C4-2B (cell line): ENCODE measurements at regions not wholly inside any gene's neighbourhood (a gene's known extent, or its start where the extent isn't known, plus 50 kb on each side); places are given as distances from the start of the nearest gene placed in this dataset.

Experiments used
- H3K27ac ChIP-seq: fragments of 450-650 bp; 2 replicates; pipeline ENCODE4 v1.5.1; 2017
- ZFX ChIP-seq: fragments of 450-650 bp; IDR thresholded peaks from 2 replicates; pipeline ENCODE4 v1.6.1; 2017
- TF ChIP-seq, protein P1 (sequence below): fragments of 450-650 bp; conservative IDR thresholded peaks from 2 replicates; pipeline ENCODE4 v1.5.1; 2017; ENCODE audit warnings: mild to moderate bottlenecking

DNA sequence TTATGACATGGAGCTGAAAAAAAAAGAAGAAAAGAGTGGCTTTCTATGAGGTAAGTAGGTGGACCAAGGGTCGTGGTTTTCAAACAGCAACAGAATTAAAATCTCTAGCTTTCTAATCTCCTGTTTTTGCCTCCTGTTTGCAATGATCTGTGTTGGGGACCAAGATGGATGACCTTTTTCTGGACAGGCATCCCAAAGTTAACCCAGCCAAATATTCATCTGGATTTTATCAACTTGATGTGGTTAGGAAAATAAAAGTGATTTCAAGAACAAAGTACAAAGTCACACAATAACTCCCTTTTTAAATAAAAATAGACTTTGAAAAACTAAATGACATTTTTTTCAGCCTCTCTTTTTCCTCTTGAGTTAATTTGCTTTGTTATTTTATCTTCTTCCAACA, 282.1 kb upstream of the PRDM1 start:
- TF ChIP-seq, protein P1, sequence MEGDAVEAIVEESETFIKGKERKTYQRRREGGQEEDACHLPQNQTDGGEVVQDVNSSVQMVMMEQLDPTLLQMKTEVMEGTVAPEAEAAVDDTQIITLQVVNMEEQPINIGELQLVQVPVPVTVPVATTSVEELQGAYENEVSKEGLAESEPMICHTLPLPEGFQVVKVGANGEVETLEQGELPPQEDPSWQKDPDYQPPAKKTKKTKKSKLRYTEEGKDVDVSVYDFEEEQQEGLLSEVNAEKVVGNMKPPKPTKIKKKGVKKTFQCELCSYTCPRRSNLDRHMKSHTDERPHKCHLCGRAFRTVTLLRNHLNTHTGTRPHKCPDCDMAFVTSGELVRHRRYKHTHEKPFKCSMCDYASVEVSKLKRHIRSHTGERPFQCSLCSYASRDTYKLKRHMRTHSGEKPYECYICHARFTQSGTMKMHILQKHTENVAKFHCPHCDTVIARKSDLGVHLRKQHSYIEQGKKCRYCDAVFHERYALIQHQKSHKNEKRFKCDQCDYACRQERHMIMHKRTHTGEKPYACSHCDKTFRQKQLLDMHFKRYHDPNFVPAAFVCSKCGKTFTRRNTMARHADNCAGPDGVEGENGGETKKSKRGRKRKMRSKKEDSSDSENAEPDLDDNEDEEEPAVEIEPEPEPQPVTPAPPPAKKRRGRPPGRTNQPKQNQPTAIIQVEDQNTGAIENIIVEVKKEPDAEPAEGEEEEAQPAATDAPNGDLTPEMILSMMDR, result no peak
- TF ChIP-seq ZFX, result no peak
- H3K27ac ChIP-seq, result no peak overlapping the region

DNA sequence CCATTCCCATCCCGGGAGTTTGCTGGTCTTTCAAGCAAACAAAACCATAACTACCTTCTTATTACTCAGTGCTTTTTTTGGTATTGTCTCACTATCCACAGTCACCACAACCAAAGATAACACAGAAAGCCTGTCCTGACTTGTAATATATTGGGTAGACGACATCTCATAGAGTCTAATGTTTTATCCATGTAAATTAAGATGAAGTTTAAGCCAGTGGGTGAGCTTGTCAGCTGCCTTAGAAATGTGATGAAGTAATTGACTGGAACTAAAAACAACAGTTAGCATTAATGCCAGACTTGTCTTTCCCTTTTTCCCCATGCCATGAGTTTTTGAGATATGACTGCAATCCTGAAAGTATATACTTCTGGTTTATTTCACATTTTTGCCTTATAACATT, 282.7 kb upstream of the PRDM1 start:
- no peak for TF ChIP-seq ZFX
- TF ChIP-seq, protein P1, result no peak
- H3K27ac ChIP-seq, result no peak overlapping the region

DNA sequence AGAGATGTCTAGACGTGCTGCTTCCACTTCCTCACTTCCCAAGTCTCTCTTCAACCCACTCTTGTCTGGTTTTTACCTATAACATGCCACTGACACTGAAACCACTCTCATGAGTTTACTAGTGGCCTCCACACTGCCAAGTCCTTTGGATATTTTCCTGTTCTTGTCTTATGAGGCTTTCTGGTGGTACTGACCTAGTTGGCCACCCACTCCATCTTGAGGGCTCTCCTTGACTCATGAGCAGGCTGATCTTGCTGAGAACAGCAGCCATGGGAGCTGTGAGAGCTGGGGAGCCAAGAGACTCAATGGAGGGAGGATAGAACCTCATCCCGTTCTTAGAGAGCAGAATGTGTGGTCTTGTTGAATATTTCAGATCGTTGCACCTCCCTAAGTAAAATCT, 283.4 kb upstream of the PRDM1 start:
- TF ChIP-seq, protein P1, result no peak
- TF ChIP-seq ZFX, result no peak
- no peak overlapping the region for H3K27ac ChIP-seq

DNA sequence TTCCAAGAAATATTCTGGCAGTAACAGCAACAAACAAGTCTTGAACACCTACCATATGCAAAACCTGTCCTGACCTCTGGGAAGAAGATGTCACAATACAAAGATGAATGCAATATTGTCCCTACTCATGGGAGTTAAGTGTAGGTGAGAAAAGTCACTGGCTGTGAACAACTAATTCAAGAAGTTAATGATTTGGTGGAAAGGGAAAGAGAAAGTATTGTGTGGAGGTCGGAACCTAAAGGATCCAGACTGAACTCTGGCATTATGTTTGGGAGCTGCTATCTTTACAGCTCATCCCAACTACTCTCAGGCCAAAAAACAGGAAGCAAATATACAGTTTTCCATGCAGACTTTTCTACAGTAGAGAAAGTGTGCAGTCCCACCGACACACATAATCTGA, 285.3 kb upstream of the PRDM1 start:
- TF ChIP-seq ZFX, result no peak
- TF ChIP-seq, protein P1, result no peak
- H3K27ac ChIP-seq, result no peak overlapping the region

DNA sequence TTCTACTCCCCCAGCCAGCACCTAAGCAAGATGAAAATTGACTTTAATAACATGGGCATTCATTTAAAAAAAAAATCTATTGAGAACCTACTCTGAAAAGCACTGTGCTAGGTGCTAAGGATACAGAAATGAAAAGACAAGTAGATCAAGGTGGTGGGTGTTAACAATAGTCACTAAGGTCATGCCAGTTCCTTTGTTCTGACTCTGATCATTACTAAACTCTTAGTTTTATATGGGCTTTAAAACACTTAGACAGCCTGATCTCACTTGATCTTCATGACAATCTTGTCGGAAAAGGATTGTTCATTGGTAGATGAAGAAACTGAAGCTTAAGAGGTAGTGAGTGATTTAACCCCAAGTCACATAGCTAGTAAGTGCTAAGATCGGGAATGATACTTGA, 285.7 kb upstream of the PRDM1 start:
- TF ChIP-seq ZFX, result no peak
- TF ChIP-seq, protein P1, result no peak
- H3K27ac ChIP-seq, result no peak overlapping the region

DNA sequence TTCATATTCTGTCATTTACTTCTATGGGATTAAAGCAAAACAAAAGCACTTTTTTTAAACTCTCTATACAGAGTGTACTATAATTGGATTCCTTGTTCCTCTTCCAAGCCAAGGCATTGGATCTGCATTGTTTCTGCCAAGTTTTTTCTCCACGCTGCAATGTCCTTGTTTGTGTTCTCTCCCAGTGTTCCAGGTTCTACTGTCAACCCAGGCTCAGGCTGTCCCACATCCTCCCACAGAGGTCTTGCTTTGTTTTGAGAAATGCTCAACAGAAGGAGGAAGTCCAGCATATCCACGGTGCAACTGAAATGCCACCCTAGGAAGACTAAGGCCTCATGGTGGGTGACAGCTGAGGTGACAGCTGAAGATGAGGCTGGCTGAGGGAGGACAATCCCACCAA, 287.1 kb upstream of the PRDM1 start:
- TF ChIP-seq, protein P1, result no peak
- TF ChIP-seq ZFX, result no peak
- H3K27ac ChIP-seq, result peak overlapping the region; percentile 12; the same call in 1 of the 2 replicates

DNA sequence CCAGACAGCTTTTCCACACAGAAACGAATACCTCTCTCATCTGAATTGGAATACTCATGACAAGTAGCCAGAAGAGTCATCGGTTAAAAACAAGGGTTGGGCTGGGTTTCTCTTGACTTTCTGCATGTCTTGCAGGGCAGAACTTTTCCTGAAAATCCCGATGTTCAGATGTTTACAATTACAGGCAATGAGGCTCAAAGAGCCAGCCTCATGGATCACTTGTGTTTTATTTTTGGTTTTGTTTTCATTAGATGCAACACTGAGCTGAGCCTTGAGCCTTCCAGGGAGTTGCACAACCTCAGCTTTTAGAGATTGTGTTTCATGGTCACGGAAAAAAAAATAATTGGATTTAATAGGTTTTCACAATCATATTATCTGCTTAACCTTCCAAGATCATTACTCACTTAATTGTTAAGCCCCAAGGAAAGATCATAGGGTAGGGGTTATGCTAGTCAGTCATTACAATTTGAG, 288.1 kb upstream of the PRDM1 start:
- TF ChIP-seq, protein P1, result no peak
- TF ChIP-seq ZFX, result no peak
- no peak overlapping the region for H3K27ac ChIP-seq
